ENCODE measurements at regions not wholly inside any gene's neighbourhood (a gene's known extent, or its start where the extent isn't known, plus 50 kb on each side); places are given as distances from the start of the nearest gene placed in this dataset.

DNA sequence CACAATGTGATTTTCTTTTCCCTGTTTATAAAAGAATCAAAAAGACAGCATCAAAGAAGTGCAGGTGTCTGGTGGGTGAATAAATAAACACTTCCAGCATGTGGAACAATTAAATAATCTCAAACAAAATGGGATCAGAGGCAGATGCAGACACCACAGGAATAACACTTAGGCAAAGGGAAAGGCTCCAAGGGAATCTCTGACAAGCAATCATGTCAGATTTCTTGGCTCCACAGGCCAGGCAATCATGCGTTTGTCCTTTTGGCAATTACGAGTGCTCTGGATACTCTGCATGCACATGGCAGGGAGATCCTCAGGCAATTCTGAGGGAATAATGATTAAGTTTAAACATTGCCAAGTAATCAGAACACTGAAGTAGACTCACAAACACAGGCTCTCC lies 403.5 kb upstream of the LUZP2 start:
- Histone ChIP-seq H3K27me3 (ENCODE audit: control insufficient read depth in 1 of 2, insufficient read depth in 2 of 2, low read length in 2 of 2) (no peaks in the 10 kb centered on the region), H3K9me3 (ENCODE audit: control insufficient read depth in 1 of 2, insufficient read depth in 1 of 2, low read length in 2 of 2) (peaks cover 0 to 5% of the 10 kb centered on the region in 2 experiments), H3K36me3 (ENCODE audit: insufficient read depth, low read length) (no peaks in the 10 kb centered on the region), H3K27ac (ENCODE audit: low read depth in 1 of 2, low read length in 2 of 2) (no peak overlapping the region), H3K4me1 (ENCODE audit: insufficient read depth, low read length) (no peaks in the 10 kb centered on the region), H3K4me3 (ENCODE audit: low read length) (no peak overlapping the region)
- Mint-ChIP-seq H3K4me1 (ENCODE audit: low read depth) (no peaks in the 10 kb centered on the region), H3K9me3 (peaks cover 6% of the 10 kb centered on the region), H3K4me3 (no peak overlapping the region), H3K27me3 (no peaks in the 10 kb centered on the region), H3K27ac (no peak overlapping the region), H3K36me3 (ENCODE audit: low read depth) (no peaks in the 10 kb centered on the region)
- ChIA-PET POLR2A (no interaction called here), CTCF (no interaction called here)
- no peak for ATAC-seq (ENCODE audit: poor library complexity)
- TF ChIP-seq, protein P1, sequence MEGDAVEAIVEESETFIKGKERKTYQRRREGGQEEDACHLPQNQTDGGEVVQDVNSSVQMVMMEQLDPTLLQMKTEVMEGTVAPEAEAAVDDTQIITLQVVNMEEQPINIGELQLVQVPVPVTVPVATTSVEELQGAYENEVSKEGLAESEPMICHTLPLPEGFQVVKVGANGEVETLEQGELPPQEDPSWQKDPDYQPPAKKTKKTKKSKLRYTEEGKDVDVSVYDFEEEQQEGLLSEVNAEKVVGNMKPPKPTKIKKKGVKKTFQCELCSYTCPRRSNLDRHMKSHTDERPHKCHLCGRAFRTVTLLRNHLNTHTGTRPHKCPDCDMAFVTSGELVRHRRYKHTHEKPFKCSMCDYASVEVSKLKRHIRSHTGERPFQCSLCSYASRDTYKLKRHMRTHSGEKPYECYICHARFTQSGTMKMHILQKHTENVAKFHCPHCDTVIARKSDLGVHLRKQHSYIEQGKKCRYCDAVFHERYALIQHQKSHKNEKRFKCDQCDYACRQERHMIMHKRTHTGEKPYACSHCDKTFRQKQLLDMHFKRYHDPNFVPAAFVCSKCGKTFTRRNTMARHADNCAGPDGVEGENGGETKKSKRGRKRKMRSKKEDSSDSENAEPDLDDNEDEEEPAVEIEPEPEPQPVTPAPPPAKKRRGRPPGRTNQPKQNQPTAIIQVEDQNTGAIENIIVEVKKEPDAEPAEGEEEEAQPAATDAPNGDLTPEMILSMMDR (IDR thresholded peaks at IDR 0.05): no peak
- intact Hi-C loops (cut with DNase I, micrococcal nuclease): no loop called here
- no peak for DNase-seq

- Histone ChIP-seq H3K4me1 (ENCODE audit: insufficient read depth, low read length) (no peaks in the 10 kb centered on the region), H3K27me3 (ENCODE audit: control insufficient read depth in 1 of 2, insufficient read depth in 2 of 2, low read length in 2 of 2) (no peaks in the 10 kb centered on the region), H3K9me3 (ENCODE audit: control insufficient read depth in 1 of 2, insufficient read depth in 1 of 2, low read length in 2 of 2) (peaks cover 8% of the 10 kb centered on the region in 2 experiments), H3K27ac (ENCODE audit: low read depth in 1 of 2, low read length in 2 of 2) (no peak overlapping the region), H3K4me3 (ENCODE audit: low read length) (no peak overlapping the region), H3K36me3 (ENCODE audit: insufficient read depth, low read length) (no peaks in the 10 kb centered on the region)
- Mint-ChIP-seq H3K4me3 (no peak overlapping the region), H3K4me1 (ENCODE audit: low read depth) (no peaks in the 10 kb centered on the region), H3K36me3 (ENCODE audit: low read depth) (no peaks in the 10 kb centered on the region), H3K27ac (no peak overlapping the region), H3K27me3 (no peaks in the 10 kb centered on the region), H3K9me3 (peaks cover 23% of the 10 kb centered on the region)
- intact Hi-C loops (cut with DNase I, micrococcal nuclease): no loop called here
- TF ChIP-seq, protein P1 (IDR thresholded peaks at IDR 0.05): no peak
- ChIA-PET POLR2A (no interaction called here), CTCF (no interaction called here)
- no peak for ATAC-seq (ENCODE audit: poor library complexity)
- DNase-seq: no peak
These were observed 388.2 kb upstream of the LUZP2 start for GRCh38 chr11:24108609-24109008.

DNA sequence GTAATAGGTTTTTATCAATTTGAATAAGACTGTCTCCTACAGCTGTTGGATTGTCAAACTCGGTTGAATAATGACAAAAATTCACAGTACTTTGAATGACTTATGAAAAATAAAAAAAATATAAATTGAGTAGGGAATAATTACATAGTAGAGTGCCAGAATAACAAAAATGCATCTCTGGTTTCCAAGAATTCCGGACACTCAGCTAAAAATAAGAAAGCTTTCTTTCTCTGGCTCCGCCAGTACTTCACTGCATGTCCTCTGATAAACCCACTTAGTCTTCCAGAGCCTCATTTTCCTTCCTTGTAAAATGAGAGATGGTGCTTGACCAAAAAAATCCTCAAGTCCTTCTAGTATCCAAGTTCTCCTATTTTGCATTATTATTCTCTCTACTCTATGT lies 374.6 kb upstream of the LUZP2 start:
- TF ChIP-seq, protein P1 (IDR thresholded peaks at IDR 0.05): no peak
- DNase-seq (no peak), ATAC-seq (ENCODE audit: poor library complexity) (no peak)
- Histone ChIP-seq H3K9me3 (ENCODE audit: control insufficient read depth in 1 of 2, insufficient read depth in 1 of 2, low read length in 2 of 2) (no peaks in the 10 kb centered on the region), H3K4me1 (ENCODE audit: insufficient read depth, low read length) (no peaks in the 10 kb centered on the region), H3K4me3 (ENCODE audit: low read length) (no peak overlapping the region), H3K27ac (ENCODE audit: low read depth in 1 of 2, low read length in 2 of 2) (no peak overlapping the region), H3K27me3 (ENCODE audit: control insufficient read depth in 1 of 2, insufficient read depth in 2 of 2, low read length in 2 of 2) (no peaks in the 10 kb centered on the region), H3K36me3 (ENCODE audit: insufficient read depth, low read length) (no peaks in the 10 kb centered on the region)
- Mint-ChIP-seq H3K4me3 (no peak overlapping the region), H3K27me3 (no peaks in the 10 kb centered on the region), H3K36me3 (ENCODE audit: low read depth) (no peaks in the 10 kb centered on the region), H3K4me1 (ENCODE audit: low read depth) (no peaks in the 10 kb centered on the region), H3K9me3 (peaks cover 3% of the 10 kb centered on the region), H3K27ac (no peak overlapping the region)
- ChIA-PET CTCF (no interaction called here), POLR2A (no interaction called here)
- intact Hi-C loops (cut with DNase I, micrococcal nuclease): no loop called here
